Prostate gland (tissue), 2 donors: ENCODE measurements at regions not wholly inside any gene's neighbourhood (a gene's known extent, or its start where the extent isn't known, plus 50 kb on each side); places are given as distances from the start of the nearest gene placed in this dataset.

Experiments
- DNase-seq: peaks from one replicate; pipeline ENCODE4 v3.0.0-alpha.2; 2019; ENCODE audit warnings: low spot score
- H3K27ac ChIP-seq, 2 donors: fragments of 200-600 bp; sonication (generic); 2 replicates each; pipeline ENCODE4 v1.5.1; 2017 to 2019
- H3K27me3 ChIP-seq: fragments of 200-600 bp; sonication (generic); replicated peaks from 2 replicates; pipeline ENCODE4 v1.5.1; 2019; ENCODE audit not compliant: insufficient read depth
- H3K36me3 ChIP-seq, 2 donors: fragments of 200-600 bp; sonication (generic); 1 replicate in 1 of 2; 2 replicates in 1 of 2; pipeline versions ENCODE4 v1.5.1 to v1.8.1; 2017 to 2019
- H3K4me1 ChIP-seq: fragments of 200-600 bp; sonication (generic); replicated peaks from 2 replicates; pipeline ENCODE4 v1.5.1; 2019
- H3K4me3 ChIP-seq, 2 donors: fragments of 200-600 bp; sonication (generic); 2 replicates each; pipeline ENCODE4 v1.5.1; 2017 to 2019
- H3K9me3 ChIP-seq: fragments of 200-600 bp; sonication (generic); 2 replicates; pipeline ENCODE4 v1.5.1; 2017
- CTCF ChIP-seq, 4 experiments: fragments of 200-600 bp in 2 of 4; fragments of 450-650 bp in 2 of 4; sonication (generic) in 2 of 4; IDR thresholded peaks; 1 replicate in 3 of 4; 2 replicates in 1 of 4; pipeline ENCODE4 v1.5.1; 2016 to 2019; ENCODE audit warnings: antibody characterized with exemption in 4 of 4, mild to moderate bottlenecking in 2 of 4, moderate library complexity in 2 of 4
- POLR2A ChIP-seq: fragments of 450-650 bp; IDR thresholded peaks from one replicate; pipeline ENCODE4 v1.6.1; 2016; ENCODE audit warnings: antibody characterized with exemption, mild to moderate bottlenecking
- POLR2AphosphoS5 ChIP-seq: sonication (generic); formaldehyde crosslinking; IDR thresholded peaks from one replicate; pipeline ENCODE4 v1.6.1; 2017; ENCODE audit warnings: antibody characterized with exemption
- WGBS: methylation state at CpG from one replicate; pipeline ENCODE4 v1.1.5; 2018; 5-methylcytosine and 5-hydroxymethylcytosine counted together
- intact Hi-C: fragments of 100-400 bp; cut with DNase I; formaldehyde crosslinking; loops from one replicate; pipeline ENCODE4 v1.14.2; 2022

GRCh38 chrX:20857746-20858145 lies 516.5 kb upstream of the CNKSR2 start:
- Histone ChIP-seq H3K4me3 (no peak overlapping the region), H3K27ac (no peak overlapping the region), H3K4me1 (no peaks in the 10 kb centered on the region), H3K9me3 (no peaks in the 10 kb centered on the region), H3K27me3 (no peaks in the 10 kb centered on the region), H3K36me3 (no peaks in the 10 kb centered on the region)
- 36% methylated on average over 3 of the region's 3 CpGs for WGBS
- intact Hi-C loops = no loop called here
- DNase-seq = no peak
- no peak for TF ChIP-seq POLR2A
- TF ChIP-seq CTCF (IDR thresholded peaks at IDR 0.05) = no peak
- no peak for TF ChIP-seq POLR2AphosphoS5

- H3K9me3 ChIP-seq = no peaks in the 10 kb centered on the region
- no peaks in the 10 kb centered on the region for H3K27me3 ChIP-seq
- intact Hi-C loops = no loop called here
- H3K4me1 ChIP-seq = no peaks in the 10 kb centered on the region
- TF ChIP-seq POLR2A = no peak
- TF ChIP-seq POLR2AphosphoS5 = no peak
- no peak for TF ChIP-seq CTCF (IDR thresholded peaks at IDR 0.05)
- no peaks in the 10 kb centered on the region for H3K36me3 ChIP-seq
- H3K4me3 ChIP-seq = no peak overlapping the region
- no peak overlapping the region for H3K27ac ChIP-seq
- no peak for DNase-seq
- 58% methylated on average over 3 of the region's 3 CpGs for WGBS
These were observed 535.7 kb upstream of the CNKSR2 start for GRCh38 chrX:20838477-20838876.

GRCh38 chrX:20829665-20830491 lies 544.3 kb upstream of the CNKSR2 start:
- no peaks in the 10 kb centered on the region for H3K4me1 ChIP-seq
- DNase-seq = no peak
- H3K27ac ChIP-seq = no peak overlapping the region
- H3K9me3 ChIP-seq = no peaks in the 10 kb centered on the region
- no peaks in the 10 kb centered on the region for H3K27me3 ChIP-seq
- WGBS = 17% methylated on average over 5 of the region's 5 CpGs
- H3K4me3 ChIP-seq = no peak overlapping the region
- intact Hi-C loops = no loop called here
- no peak for TF ChIP-seq CTCF (IDR thresholded peaks at IDR 0.05)
- no peak for TF ChIP-seq POLR2AphosphoS5
- TF ChIP-seq POLR2A = no peak
- no peaks in the 10 kb centered on the region for H3K36me3 ChIP-seq

- Histone ChIP-seq H3K9me3 (no peaks in the 10 kb centered on the region), H3K4me1 (no peaks in the 10 kb centered on the region), H3K27me3 (no peaks in the 10 kb centered on the region), H3K36me3 (no peaks in the 10 kb centered on the region), H3K27ac (no peak overlapping the region), H3K4me3 (no peak overlapping the region)
- intact Hi-C loops = no loop called here
- WGBS = 82% methylated on average over 2 of the region's 2 CpGs
- TF ChIP-seq CTCF (IDR thresholded peaks at IDR 0.05) = no peak
- no peak for TF ChIP-seq POLR2A
- no peak for TF ChIP-seq POLR2AphosphoS5
- DNase-seq = no peak
These were observed 548.2 kb upstream of the CNKSR2 start for GRCh38 chrX:20825984-20826383.

GRCh38 chrX:20803971-20804370 lies 537.3 kb upstream of the RPS6KA3 start:
- H3K36me3 ChIP-seq = no peaks in the 10 kb centered on the region
- no peak for DNase-seq
- no peaks in the 10 kb centered on the region for H3K27me3 ChIP-seq
- TF ChIP-seq POLR2A (no peak), POLR2AphosphoS5 (no peak), CTCF (IDR thresholded peaks at IDR 0.05) (no peak)
- no peak overlapping the region for H3K27ac ChIP-seq
- no peaks in the 10 kb centered on the region for H3K4me1 ChIP-seq
- H3K4me3 ChIP-seq = no peak overlapping the region
- WGBS = 90% methylated on average over 1 of the region's 1 CpG
- intact Hi-C loops = no loop called here
- H3K9me3 ChIP-seq = no peaks in the 10 kb centered on the region
